Putamen (tissue), 1 donor: ENCODE measurements at regions not wholly inside any gene's neighbourhood (a gene's known extent, or its start where the extent isn't known, plus 50 kb on each side); places are given as distances from the start of the nearest gene placed in this dataset.
"Not testable (repeated sequence)": the region's sequence is repeated elsewhere in the genome, so short reads cannot be mapped to it uniquely, and the experiment has no call there.

Source experiments
- DNase-seq: peaks from one replicate; pipeline ENCODE4 v3.0.0-alpha.2; 2016; ENCODE audit warnings: low spot score

DNA sequence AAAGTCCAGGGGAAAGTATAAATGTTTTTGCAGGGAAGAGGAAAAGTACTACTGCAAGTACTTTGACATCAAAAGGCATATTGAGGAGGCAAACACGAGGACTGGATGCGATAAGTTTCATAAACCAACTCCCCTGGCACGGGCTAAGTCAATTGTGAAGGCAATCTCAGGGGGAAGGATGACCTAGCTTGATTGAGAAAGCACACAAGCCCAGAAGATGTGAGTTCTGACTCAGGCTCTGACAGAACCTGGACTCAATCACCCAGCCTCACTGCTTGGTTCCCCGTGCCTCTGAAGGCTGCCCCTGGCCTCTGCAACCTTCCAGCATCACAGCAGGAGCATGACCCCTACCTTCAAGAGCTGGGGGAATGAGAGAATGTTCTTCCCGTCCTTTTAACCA lies 93.2 kb upstream of the ZNF438 start:
- DNase-seq = no peak

DNA sequence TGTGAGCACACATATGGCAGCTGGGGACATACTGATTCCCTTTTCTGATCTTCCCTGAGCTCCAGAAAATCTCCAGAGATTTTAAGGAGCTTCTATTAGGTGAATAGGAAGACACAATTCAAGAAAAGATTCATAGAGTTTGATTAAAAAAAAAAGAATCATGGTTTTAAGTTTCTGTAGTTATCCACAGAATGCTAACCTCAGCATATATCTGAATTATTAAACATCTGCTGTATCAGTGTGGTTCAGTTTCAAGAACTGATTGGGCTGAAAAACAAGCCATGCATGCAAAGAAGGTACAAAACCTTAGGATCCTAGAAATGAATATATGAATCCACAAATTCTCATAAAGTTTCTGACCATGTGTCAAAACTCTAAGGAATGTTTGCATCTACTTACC lies 94.1 kb upstream of the ZNF438 start:
- DNase-seq = no peak

DNA sequence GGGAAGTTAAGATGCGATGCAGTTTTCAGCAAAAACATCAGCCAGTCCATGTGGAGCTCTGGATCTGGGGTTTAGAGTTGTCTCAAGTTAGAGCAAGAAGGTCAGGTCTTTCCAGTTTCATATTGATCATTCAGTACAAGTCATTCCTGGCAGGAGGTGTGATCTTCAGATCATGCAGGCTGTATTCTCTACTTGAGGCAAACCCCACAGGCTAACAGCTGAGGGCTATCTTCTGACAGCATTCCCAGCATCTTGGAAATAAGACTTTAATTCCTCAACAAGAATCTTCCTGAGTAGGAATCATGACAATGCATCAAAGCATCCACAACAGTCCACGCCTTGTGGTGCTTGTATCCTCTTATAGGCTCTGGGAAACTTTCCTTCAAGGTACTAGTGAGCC lies 94.9 kb upstream of the ZNF438 start:
- no peak for DNase-seq

DNA sequence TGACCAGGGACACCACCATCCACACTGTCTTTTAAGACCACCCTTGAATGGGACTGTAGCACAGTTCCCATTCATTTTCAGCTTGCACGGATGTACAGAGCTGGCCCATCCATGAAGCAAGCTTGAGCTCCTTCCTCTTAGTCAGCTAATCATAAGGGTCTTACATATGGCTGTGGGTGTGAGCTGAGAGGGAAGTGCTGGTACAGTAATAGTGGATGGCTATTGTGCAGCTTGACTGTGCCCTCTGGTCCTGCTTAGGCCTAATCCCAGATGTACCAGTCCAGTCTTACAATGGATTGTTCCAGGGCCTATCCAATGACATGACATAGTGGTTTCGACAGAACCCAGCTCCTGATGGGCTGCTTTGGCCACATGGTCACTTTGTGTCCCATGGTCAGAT lies 96.9 kb upstream of the ZNF438 start:
- no peak for DNase-seq

DNA sequence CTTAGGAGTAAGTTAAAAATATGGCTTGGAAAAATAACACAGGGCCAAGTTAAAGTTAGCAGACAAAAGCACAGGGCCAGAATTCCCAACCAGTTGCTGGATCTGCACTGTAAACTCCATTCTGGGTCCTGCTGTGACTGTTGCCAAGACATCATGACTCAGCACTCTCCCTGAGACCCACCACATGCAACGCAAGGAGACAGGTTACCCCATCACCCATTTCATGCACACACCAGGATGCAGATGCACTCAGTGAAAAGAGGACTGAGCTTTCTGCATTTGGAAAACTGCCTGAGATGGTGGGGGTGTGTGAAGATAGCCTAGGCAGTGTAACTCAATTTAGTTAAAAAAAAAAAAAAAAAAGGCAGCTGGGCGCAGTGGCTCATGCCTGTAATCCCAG lies 97.6 kb upstream of the ZNF438 start:
- DNase-seq = no peak

DNA sequence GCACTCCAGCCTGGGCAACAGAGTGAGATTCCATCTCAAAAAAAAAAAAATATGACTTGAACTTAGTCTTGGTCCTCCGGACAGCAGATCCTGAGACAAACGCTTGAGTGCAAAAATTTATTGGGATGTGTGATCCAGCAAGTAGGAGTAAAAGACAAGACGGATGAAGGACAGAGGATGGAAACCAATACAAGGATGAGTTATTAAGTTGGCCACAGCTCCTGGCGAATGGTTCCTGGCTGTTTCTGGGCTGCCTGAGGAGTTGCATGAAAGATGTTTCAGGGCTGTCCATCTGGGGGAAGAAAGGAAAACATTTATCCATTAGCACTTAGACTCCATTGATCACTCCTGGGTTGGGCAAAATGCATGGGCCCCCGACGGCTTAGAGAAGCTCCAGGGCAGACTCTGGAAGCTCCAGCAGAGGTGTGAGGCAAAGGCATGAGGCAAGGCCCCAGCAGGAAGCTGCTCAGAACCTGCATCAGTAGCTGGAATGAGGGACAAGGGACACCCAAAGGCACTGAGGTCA lies 98.3 kb upstream of the ZNF438 start:
- no peak for DNase-seq

DNA sequence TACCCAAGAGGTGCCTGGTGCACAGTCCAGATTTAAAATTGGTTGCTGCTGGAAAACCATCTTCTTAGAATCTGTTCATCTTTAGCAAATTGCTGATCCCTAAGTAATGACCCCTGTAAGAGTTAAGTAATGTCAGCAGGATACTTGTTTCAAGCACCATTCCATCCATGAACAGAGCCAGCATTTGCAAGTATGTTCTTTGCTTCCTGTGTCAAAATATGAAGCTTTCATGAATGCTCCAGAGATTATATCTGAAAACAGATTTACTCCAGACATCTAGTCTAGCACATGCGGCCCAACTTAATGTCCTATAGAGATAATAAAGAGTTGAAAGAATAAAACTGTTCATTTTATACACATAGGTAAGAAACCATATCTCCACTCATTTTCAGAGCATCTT lies 98.7 kb upstream of the ZNF438 start:
- no peak for DNase-seq

DNA sequence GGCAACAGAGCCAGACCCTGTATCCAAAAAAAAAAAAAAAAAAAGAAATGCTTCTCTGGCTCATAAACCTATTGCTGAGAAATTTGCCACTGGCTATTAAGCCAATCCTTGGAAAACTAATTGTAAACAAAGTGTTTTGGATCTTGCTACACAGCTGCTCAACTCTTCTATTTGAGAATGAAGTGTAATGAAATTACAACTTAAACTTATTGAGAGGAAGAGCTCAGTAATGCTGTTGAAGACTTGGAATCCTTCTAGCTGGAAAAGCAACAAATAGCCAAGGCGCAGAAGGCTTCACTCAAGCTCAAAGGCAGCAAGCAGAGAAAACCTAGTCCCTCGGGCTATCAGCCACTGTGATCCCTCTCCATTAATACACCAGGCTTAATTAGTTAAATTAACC lies 99.6 kb upstream of the ZNF438 start:
- no peak for DNase-seq

DNA sequence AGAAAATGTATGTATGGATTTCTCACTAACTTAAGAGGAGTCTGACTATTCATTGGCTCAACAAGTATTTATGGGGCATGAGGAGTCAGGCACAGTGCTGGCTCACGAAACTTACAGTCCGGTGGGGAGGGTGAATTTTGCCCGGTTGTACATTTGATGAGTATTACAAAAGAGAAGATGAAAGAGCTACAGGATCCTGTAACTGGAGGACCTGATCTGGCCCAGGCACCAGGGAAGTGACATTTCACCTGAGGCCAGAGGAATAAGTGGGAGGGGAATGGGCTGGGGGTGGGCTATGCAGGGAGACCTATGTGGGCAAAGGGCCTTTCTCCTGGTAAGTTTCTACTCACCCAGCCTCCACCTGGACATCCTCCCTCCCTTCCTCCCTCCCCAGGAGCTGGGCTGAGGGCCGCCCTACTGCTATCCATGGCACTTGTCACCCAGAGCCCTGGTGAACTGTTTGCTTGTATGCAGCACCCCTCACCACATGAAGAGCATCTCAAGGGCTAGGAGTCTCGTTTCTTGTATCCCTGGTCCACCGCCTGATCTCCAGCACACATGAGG lies 101.1 kb upstream of the ZNF438 start:
- DNase-seq = no peak

DNA sequence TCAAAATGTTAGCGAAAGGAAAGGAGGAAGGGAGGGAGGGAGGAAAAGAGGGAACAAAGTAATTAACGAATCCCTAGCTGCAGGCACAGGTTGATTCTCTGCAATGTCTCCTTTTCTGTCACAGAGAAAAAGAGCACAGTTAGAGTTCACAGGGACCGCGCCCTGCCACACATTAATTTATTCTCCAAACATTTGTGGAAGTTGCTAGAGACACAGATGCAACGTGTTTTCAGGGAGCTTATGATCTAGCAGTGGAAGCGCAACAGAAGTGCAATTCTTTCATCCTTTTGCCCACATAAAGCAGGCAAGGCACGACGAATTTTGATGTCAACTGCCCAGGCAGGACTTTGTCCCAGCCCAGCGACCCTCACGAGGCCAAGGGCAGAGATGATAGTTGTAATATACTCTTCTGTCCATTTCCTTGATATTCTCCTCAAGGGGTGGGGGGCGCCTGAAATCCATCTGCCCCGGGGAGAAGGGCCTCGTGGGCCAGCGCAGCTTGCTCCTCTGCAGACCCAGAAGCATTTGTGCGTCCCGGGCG lies 101.7 kb upstream of the ZNF438 start:
- DNase-seq = no peak

DNA sequence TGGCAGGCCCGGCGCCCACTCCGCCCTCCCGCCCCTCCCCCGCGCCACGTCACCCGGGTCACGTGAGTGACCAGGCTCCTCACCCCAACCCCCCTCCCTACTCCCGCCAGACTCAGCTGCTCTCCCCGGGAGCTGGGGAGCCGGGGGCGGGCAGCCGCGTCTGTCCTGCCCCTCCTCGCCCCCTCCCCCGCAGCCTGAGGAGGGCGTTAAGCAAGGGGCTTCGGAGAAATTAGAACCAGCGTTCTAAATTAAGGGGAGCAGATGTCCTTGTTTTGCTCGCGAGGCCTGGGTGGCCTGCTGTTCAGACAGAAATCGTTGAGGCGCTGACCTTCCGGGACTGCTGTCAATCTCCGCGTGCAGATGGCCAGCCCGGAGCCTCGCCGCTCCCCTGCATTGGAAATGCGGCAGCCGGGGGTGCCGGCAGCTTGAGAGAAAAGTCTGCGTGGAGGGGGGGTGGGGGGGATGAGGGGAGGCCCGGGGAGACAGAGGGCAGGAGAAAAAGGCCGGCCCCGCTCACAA lies 102.2 kb upstream of the ZNF438 start:
- peak; percentile 92 for DNase-seq

DNA sequence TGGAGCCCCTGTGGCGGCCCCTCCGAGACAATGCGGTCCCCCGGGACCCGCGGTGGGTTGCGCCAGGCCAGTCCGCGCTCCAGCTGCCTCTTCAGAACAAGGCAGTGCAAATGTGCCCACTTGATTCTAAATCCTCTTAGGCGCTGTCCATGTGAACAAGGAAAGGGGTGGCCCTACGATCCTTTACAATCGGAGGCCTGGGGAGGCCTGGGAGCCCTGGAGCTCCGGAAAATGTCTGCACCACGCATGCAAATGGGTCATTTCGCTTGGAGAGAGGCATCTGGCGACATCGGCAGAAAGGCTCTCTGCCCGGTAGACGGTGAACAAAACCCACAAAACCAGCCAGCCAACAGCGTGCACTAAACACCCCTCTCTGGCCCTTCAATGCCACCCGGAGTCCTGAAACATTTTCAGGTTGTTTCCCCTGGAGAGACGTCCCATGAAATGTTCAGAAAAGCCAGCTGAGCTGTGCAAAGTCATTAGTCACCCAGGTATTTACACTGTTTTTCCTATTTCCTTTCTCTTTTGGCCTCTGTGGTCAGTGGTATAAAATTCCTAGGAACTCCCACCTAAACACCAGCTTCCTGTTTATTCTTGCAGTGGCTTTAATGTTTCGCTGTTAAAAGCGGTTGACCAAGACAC lies 102.8 kb upstream of the ZNF438 start:
- no peak for DNase-seq

DNA sequence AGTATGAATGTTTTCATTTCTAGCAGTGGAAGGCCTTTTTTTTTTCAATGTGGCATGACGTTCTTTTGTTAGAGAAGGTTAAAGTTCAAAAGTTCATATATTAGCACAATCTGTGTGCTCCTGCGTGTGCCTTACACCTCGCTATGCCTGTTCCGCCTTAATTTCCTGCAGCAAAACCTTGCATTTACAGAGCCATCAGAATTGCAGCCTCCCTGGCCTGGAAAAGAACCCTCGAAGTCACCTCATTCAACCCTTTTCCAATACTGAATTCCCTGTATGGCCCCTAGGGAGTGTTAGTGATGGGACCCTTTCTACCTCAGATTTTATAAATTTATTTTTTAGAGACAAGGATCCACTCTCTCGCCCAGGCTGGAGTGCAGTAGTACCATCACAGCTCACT lies 103.5 kb upstream of the ZNF438 start:
- DNase-seq = no peak

DNA sequence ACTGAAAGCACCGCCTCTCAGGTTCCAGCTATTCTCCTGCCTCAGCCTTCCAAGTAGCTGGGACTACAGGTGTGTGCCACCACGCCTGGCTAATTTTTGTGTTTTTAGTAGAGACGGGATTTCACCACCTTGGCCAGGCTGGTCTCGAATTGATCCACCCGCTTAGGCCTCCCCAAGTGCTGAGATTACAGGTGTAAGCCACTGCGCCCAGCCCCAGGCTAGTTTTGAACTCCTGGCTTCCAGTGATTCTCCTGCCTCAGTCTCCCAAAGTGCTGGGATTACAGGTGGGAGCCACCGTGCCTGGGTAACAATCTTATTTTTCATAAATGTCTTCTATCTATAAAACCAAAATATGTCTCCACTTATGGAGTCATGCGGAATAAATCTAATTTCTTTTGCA lies 104.1 kb upstream of the ZNF438 start:
- not testable (repeated sequence) for DNase-seq

DNA sequence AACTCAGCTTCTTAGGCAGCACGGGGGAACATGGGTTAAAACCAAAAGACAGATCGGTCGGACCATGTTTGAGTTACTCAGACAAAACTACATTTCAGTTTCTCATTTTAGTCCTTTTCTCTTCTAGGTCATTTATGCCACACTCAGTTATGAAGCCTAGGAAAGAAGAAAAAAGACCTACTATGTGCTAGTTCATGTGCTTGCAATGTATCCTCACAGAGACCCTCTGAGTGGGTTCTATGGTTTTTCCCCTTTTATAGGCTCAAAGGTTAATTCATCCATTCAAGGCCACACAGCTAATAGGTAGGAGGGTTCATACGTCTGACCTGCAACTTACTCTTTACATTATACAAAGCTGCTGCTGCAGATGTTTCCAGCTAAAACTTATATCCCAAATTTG lies 104.7 kb upstream of the ZNF438 start:
- no peak for DNase-seq

DNA sequence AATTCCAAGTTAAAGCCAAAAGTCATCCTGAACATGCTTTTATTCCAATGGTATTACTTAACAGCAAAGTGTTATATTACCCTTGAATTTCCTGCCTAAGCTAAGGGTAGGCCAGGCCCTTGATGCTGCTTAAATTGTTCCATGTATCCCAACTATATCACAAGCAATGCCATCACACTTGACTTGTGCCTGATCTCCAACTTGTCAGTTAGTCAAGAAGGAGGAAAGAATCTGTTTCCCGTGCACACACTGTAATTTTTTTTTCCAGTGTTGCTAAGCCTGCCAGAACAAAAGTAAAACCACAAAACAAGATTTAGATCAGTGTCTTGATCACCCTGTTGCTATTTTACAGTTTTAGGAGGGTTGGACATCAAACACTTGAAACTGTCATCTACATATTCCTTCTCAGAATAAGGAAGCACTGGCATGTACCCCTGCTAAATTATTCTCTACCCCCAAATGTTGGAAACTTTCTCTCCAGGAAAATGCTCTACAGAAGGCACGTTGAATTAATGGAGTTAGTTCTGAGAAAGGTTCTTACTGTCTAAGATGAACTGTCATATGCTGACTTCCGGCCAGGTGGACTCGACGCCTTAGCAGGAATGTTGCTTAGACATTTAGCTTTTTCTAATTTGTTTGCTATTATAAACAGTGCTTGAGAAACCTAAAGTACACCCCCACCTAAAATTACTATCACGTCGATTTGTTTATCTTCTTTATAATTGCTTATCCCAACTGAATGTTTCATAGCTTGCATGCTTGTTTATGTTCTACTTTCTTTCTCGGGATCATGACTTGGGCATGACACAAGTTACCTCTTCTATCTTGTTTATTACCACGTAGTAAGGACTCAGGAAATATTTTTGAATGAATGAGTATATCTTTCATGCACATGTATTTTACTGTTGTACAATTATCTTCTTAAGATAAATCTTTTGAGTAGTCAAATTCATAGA lies 105.5 kb upstream of the ZNF438 start:
- no peak for DNase-seq

DNA sequence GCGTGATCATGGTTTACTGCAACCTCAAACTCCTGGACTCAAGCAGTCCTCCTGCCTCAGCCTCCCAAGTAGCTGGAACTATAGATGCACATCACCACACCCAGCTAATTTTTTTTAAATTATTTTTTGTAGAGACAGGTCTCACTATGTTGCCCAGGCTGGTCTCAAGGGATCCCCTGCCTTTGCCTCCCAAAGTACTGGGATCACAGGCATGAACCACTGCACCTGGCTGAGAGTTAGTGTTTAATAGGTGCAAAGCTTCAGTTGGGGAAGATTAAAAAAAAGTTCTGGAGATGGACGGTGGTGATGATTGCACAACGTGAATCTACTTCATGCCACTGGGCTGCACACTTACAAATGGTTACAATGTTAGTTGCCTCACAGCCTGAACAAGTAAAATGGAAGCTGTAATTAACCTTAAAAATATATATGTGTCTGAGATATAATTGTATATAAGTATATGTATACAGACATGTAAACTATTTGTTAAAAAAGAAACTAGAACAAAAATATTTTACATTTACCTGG lies 106.4 kb upstream of the ZNF438 start:
- DNase-seq = no peak

DNA sequence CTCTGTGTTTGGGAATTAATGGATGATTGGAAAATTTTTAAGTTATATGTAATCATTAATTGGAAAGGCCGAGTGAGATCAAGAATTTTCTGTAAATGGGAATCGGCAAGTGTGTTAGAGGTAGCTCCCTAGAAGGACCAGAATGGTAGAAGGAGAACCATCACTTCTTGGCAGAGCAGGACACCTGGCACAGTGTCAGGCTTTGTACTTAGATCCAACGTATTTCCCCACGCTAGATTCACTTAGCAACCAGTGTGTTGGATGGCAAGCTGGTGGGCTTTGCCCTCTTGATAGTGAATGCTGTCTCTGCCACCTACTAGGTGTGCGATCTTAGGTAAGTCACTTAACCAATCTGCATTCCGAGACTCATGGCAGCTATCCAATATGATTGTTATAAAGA lies 107.8 kb upstream of the ZNF438 start:
- no peak for DNase-seq

DNA sequence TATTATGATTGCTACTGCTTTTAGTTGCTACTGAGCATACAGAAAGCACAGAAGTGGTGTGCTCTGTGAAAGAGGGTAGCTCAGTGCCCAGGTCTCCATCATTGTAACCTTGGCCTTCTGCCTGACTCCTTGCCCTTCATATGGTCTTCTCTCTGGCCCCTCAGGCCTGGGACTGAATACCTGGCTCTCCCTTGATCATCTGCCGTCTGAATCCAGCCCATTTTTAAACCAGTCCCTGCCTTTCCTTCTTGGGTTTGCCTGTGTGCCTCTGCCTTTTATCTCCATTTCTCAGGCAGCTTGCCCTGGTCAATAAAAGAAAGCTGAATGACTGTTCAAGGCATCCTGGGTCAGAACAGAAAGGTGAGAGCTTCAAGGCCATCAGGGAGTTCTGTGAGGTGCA lies 109.1 kb upstream of the ZNF438 start:
- DNase-seq = no peak

DNA sequence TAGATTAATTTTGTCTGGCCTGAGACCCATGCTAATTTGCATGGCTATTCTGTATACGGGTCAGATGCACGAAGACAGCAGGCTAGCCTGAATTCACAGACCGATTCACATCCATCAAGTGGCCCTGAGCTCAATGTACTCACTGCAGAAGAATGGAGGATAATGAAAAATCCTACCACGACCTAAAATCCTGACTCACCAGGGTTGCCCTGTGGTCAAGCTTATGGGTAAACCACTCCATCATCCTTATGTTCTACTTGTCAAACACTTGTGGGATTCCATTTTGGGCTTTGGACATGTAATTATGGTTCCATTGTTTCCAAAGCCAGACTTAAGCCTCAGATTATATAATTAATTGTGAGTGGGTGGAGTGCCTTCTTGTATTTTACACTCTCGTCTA lies 110.4 kb upstream of the ZNF438 start:
- DNase-seq = no peak

DNA sequence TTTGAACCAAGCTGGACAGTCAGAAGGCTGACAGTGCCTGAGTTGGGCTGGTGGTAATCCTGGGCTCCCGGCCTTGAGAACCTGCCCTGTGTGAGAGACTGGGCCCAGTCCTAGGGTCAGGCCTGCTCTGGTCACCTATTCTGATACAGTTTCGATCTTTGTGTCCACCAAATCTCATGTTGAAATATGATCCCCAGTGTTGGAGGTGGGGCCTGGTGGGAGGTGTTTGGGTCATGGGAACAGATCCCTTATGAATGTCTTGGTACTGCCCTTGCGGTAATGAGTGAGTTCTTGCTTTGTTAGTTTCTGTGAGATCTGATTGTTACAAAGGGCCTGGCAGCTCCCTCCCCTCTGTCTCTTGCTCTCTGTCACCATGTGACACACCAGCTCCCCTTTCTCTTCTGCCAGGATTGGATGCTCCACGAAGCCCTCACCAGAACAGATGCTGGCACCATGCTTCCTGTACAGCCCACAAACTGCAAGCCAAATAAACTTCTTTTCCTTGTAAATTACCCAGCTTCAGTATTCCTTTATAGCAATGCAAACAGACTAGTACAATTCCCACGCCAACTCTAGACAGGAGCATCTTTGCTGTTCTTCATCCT lies 111.8 kb upstream of the ZNF438 start:
- no peak for DNase-seq

DNA sequence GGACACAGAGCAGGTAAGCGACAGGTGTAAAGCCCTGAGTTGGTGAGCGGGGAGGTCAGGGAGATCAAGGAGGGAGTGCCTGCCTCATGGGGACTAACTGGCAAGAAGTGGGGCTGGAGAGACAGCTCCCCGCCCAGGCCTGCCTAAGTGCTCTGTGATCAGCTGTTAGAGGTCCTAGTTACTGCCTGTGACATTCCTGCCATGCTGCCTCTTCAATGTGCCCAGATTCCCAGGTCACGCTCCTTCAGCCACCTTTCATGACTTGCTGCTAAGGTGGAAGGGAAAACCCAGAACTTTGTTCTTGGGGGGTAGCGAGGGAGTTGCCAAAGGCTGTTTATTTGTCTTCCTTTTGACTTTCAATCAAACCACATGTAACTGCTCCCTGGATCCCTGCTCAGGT lies 114.3 kb upstream of the ZNF438 start:
- DNase-seq = no peak
